GM21390 (cell line): ENCODE measurements at regions not wholly inside any gene's neighbourhood (a gene's known extent, or its start where the extent isn't known, plus 50 kb on each side); places are given as distances from the start of the nearest gene placed in this dataset.
"Not testable (repeated sequence)": the region's sequence is repeated elsewhere in the genome, so short reads cannot be mapped to it uniquely, and the experiment has no call there.

Source experiments
- ATAC-seq: cut with Tn5 transposase; IDR thresholded peaks from one replicate; pipeline ENCODE4 v1.9.1; 2021; ENCODE audit not compliant: unreplicated experiment

- no peak for ATAC-seq
These were observed 237.3 kb upstream of the GAP43 start for GRCh38 chr3:115385774-115386730.

- ATAC-seq: no peak
These were observed 235.1 kb upstream of the GAP43 start for GRCh38 chr3:115388166-115388565.

- no peak for ATAC-seq
These were observed 234.5 kb upstream of the GAP43 start for GRCh38 chr3:115388811-115389210.

GRCh38 chr3:115396801-115397200, 226.5 kb upstream of the GAP43 start:
- ATAC-seq: no peak

- no peak for ATAC-seq
These were observed 225.9 kb upstream of the GAP43 start for GRCh38 chr3:115397433-115397832.

- ATAC-seq: no peak
These were observed 224.8 kb upstream of the GAP43 start for GRCh38 chr3:115398506-115398905.

GRCh38 chr3:115399750-115400149, 223.6 kb upstream of the GAP43 start:
- ATAC-seq: no peak

GRCh38 chr3:115401298-115401697, 222.0 kb upstream of the GAP43 start:
- no peak for ATAC-seq

GRCh38 chr3:115401851-115402501, 221.3 kb upstream of the GAP43 start:
- no peak for ATAC-seq

- ATAC-seq: no peak
These were observed 220.7 kb upstream of the GAP43 start for GRCh38 chr3:115402651-115403050.

GRCh38 chr3:115403786-115404185, 219.5 kb upstream of the GAP43 start:
- ATAC-seq: no peak

- ATAC-seq: no peak
These were observed 213.7 kb upstream of the GAP43 start for GRCh38 chr3:115409596-115409995.

- ATAC-seq: not testable (repeated sequence)
These were observed 208.7 kb upstream of the GAP43 start for GRCh38 chr3:115414610-115415009.

- ATAC-seq: no peak
These were observed 207.9 kb upstream of the GAP43 start for GRCh38 chr3:115415246-115415996.

GRCh38 chr3:115418583-115418982, 204.7 kb upstream of the GAP43 start:
- no peak for ATAC-seq

- no peak for ATAC-seq
These were observed 203.2 kb upstream of the GAP43 start for GRCh38 chr3:115420086-115420485.

- ATAC-seq: no peak
These were observed 200.1 kb upstream of the GAP43 start for GRCh38 chr3:115423170-115423569.

- ATAC-seq: no peak
These were observed 194.5 kb upstream of the GAP43 start for GRCh38 chr3:115428841-115429240.

GRCh38 chr3:115436767-115437301, 186.5 kb upstream of the GAP43 start:
- no peak for ATAC-seq

GRCh38 chr3:115438799-115439198, 184.5 kb upstream of the GAP43 start:
- no peak for ATAC-seq

GRCh38 chr3:115445559-115445958, 177.8 kb upstream of the GAP43 start:
- no peak for ATAC-seq
